SK-N-SH treated with all-trans-retinoic acid at 6 μM for 48 hours (cell line): ENCODE measurements at regions not wholly inside any gene's neighbourhood (a gene's known extent, or its start where the extent isn't known, plus 50 kb on each side); places are given as distances from the start of the nearest gene placed in this dataset.

Source experiments
- ATAC-seq: fragments of 200-7000 bp; cut with Tn5 transposase; 3 replicates; pipeline ENCODE4 v1.9.1; 2020; ENCODE audit warnings: mild to moderate bottlenecking, moderate library complexity
- BACH2 ChIP-seq: fragments of 250-450 bp; sonication (Bioruptor Pico); IDR thresholded peaks from 2 replicates; pipeline ENCODE4 v1.9.0; 2021; ENCODE audit warnings: mild to moderate bottlenecking, borderline replicate concordance
- CREB5 ChIP-seq: fragments of 250-450 bp; sonication (Bioruptor Pico); IDR thresholded peaks from 2 replicates; pipeline ENCODE4 v1.5.1; 2020; ENCODE audit warnings: low read depth, mild to moderate bottlenecking, moderate library complexity
- CSDC2 ChIP-seq: fragments of 250-450 bp; sonication (Bioruptor Pico); IDR thresholded peaks from 2 replicates; pipeline ENCODE4 v1.5.0; 2020; ENCODE audit warnings: mild to moderate bottlenecking, moderate library complexity
- ESRRG ChIP-seq: fragments of 250-450 bp; sonication (Bioruptor Pico); IDR thresholded peaks from 2 replicates; pipeline ENCODE4 v1.6.1; 2021; ENCODE audit warnings: mild to moderate bottlenecking
- GLIS3 ChIP-seq: fragments of 250-450 bp; sonication (Bioruptor Pico); IDR thresholded peaks from 2 replicates; pipeline ENCODE4 v1.5.0; 2020; ENCODE audit warnings: mild to moderate bottlenecking, moderate library complexity
- ISL1 ChIP-seq: fragments of 250-450 bp; sonication (Bioruptor Pico); IDR thresholded peaks from 2 replicates; pipeline ENCODE4 v2.1.2; 2022; ENCODE audit warnings: mild to moderate bottlenecking, moderate library complexity
- OSR1 ChIP-seq: fragments of 250-450 bp; sonication (Bioruptor Pico); IDR thresholded peaks from 2 replicates; pipeline ENCODE4 v1.8.0; 2022; ENCODE audit warnings: moderate library complexity, mild to moderate bottlenecking, inconsistent platforms
- PATZ1 ChIP-seq: fragments of 250-450 bp; sonication (Bioruptor Pico); IDR thresholded peaks from 2 replicates; pipeline ENCODE4 v1.8.0; 2020; ENCODE audit warnings: mild to moderate bottlenecking, moderate library complexity, borderline replicate concordance
- PPARA ChIP-seq: fragments of 250-450 bp; sonication (Bioruptor Pico); IDR thresholded peaks from 2 replicates; pipeline ENCODE4 v1.5.0; 2020; ENCODE audit warnings: mild to moderate bottlenecking, borderline replicate concordance
- RARB ChIP-seq: fragments of 250-450 bp; sonication (Bioruptor Pico); IDR thresholded peaks from 2 replicates; pipeline ENCODE4 v1.8.0; 2021; ENCODE audit warnings: mild to moderate bottlenecking, moderate library complexity
- SNAI2 ChIP-seq: fragments of 250-450 bp; sonication (Bioruptor Pico); IDR thresholded peaks from 2 replicates; pipeline ENCODE4 v1.5.0; 2020; ENCODE audit warnings: mild to moderate bottlenecking, moderate library complexity
- TCF4 ChIP-seq: fragments of 250-450 bp; sonication (Bioruptor Pico); IDR thresholded peaks from 2 replicates; pipeline ENCODE4 v1.8.0; 2021; ENCODE audit warnings: mild to moderate bottlenecking, moderate library complexity, borderline replicate concordance
- TOX ChIP-seq: fragments of 250-450 bp; sonication (Bioruptor Pico); IDR thresholded peaks from 2 replicates; pipeline ENCODE4 v1.8.0; 2021; ENCODE audit warnings: mild to moderate bottlenecking, moderate library complexity, borderline replicate concordance
- ZC3H10 ChIP-seq: fragments of 250-450 bp; sonication (Bioruptor Pico); IDR thresholded peaks from 2 replicates; pipeline ENCODE4 v1.5.1; 2021; ENCODE audit warnings: mild to moderate bottlenecking, moderate library complexity
- ZFP3 ChIP-seq: fragments of 250-450 bp; sonication (Bioruptor Pico); IDR thresholded peaks from 2 replicates; pipeline ENCODE4 v1.5.0; 2020; ENCODE audit warnings: mild to moderate bottlenecking, moderate library complexity
- ZFP30 ChIP-seq: fragments of 450-650 bp; formaldehyde crosslinking; IDR thresholded peaks from 2 replicates; pipeline ENCODE4 v1.5.0; 2022; ENCODE audit warnings: mild to moderate bottlenecking, moderate library complexity
- ZNF565 ChIP-seq: fragments of 450-650 bp; formaldehyde crosslinking; conservative IDR thresholded peaks from 2 replicates; pipeline ENCODE4 v1.5.0; 2020; ENCODE audit warnings: low read depth, mild to moderate bottlenecking, moderate library complexity
- ZNF70 ChIP-seq: fragments of 450-650 bp; formaldehyde crosslinking; IDR thresholded peaks from 2 replicates; pipeline ENCODE4 v1.5.0; 2020; ENCODE audit warnings: mild to moderate bottlenecking, moderate library complexity
- ZNF8 ChIP-seq: fragments of 450-650 bp; formaldehyde crosslinking; IDR thresholded peaks from 2 replicates; pipeline ENCODE4 v1.5.0; 2020; ENCODE audit warnings: mild to moderate bottlenecking, moderate library complexity
- TF ChIP-seq, protein P1 (sequence below): fragments of 250-450 bp; sonication (Bioruptor Pico); IDR thresholded peaks from 2 replicates; pipeline ENCODE4 v1.5.0; 2020; ENCODE audit warnings: mild to moderate bottlenecking, moderate library complexity
- TF ChIP-seq, protein P2 (sequence below): fragments of 250-450 bp; sonication (Bioruptor Pico); IDR thresholded peaks from 2 replicates; pipeline ENCODE4 v1.5.1; 2021; ENCODE audit warnings: mild to moderate bottlenecking, moderate library complexity

GRCh38 chr10:109029870-109030269, 893.4 kb downstream of the XPNPEP1 start:
- no peak for TF ChIP-seq PPARA (CRISPR knock-in tag)
- TF ChIP-seq, all 23 proteins: peak for 0
- ATAC-seq, result no peak

- no peak for TF ChIP-seq OSR1 (CRISPR knock-in tag)
- TF ChIP-seq ZNF8 (CRISPR knock-in tag), result no peak
- TF ChIP-seq ISL1 (CRISPR knock-in tag), result peak; percentile 92
- no peak for TF ChIP-seq ZNF565 (CRISPR knock-in tag)
- no peak for TF ChIP-seq ZC3H10 (CRISPR knock-in tag)
- peak; percentile 27; the same call in 1 of the 2 replicates for TF ChIP-seq TCF4
- TF ChIP-seq CSDC2 (CRISPR knock-in tag), result no peak
- no peak for TF ChIP-seq GLIS3 (CRISPR knock-in tag)
- TF ChIP-seq BACH2 (CRISPR knock-in tag), result no peak
- TF ChIP-seq RARB (CRISPR knock-in tag), result no peak
- no peak for TF ChIP-seq TOX (CRISPR knock-in tag)
- ATAC-seq, result peak; percentile 55
Measured at GRCh38 chr10:109027534-109028185, 895.7 kb downstream of the XPNPEP1 start.

- ATAC-seq, result no peak
- TF ChIP-seq CSDC2 (CRISPR knock-in tag), result no peak
- TF ChIP-seq, protein P1, sequence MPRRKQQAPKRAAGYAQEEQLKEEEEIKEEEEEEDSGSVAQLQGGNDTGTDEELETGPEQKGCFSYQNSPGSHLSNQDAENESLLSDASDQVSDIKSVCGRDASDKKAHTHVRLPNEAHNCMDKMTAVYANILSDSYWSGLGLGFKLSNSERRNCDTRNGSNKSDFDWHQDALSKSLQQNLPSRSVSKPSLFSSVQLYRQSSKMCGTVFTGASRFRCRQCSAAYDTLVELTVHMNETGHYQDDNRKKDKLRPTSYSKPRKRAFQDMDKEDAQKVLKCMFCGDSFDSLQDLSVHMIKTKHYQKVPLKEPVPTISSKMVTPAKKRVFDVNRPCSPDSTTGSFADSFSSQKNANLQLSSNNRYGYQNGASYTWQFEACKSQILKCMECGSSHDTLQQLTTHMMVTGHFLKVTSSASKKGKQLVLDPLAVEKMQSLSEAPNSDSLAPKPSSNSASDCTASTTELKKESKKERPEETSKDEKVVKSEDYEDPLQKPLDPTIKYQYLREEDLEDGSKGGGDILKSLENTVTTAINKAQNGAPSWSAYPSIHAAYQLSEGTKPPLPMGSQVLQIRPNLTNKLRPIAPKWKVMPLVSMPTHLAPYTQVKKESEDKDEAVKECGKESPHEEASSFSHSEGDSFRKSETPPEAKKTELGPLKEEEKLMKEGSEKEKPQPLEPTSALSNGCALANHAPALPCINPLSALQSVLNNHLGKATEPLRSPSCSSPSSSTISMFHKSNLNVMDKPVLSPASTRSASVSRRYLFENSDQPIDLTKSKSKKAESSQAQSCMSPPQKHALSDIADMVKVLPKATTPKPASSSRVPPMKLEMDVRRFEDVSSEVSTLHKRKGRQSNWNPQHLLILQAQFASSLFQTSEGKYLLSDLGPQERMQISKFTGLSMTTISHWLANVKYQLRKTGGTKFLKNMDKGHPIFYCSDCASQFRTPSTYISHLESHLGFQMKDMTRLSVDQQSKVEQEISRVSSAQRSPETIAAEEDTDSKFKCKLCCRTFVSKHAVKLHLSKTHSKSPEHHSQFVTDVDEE, result peak; percentile 16; the same call in 1 of the 2 replicates
- peak; percentile 48; the same call in 1 of the 2 replicates for TF ChIP-seq TCF4
Measured at GRCh38 chr10:109025172-109025571, 898.1 kb downstream of the XPNPEP1 start.

DNA sequence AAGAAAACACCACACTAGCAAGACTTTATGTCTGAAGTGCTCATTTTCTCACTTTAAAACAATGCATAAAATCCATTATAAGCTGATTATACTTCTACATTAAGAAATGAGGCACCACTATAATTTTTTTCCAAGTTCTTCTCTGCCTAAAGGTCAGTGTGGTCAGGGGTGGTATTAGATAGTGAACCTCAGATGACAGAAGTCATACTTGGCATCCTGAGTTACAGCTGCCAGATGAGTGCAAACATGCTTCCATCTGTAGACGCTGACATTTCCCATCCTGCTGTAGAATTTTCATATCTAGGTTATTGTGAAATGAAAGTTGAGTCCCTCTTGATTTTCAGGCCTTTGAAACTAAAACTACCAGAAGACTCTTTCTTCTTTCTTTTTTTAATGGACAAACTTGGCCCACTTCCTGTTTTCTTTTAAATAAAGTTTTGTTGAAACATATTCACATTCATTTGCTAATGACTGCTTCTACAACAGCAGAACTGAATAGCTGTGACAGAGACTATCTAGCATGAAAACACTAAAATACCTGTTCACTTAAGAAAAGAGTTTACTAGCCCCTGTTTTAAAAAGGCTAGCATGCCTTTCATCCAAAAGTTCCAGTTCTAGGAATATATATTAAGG, 900.8 kb downstream of the XPNPEP1 start:
- no peak for ATAC-seq
- TF ChIP-seq ESRRG (no peak), CREB5 (CRISPR knock-in tag) (no peak), ISL1 (CRISPR knock-in tag) (no peak)

GRCh38 chr10:109019001-109019424, 904.3 kb downstream of the XPNPEP1 start:
- ATAC-seq, result 0 out of 3 replicates have a peak, but pooled peaks have one; percentile 40
- TF ChIP-seq GLIS3 (CRISPR knock-in tag) (no peak), ZFP30 (CRISPR knock-in tag) (no peak), ISL1 (CRISPR knock-in tag) (no peak), ZNF70 (CRISPR knock-in tag) (no peak), TCF4 (no peak), TOX (CRISPR knock-in tag) (no peak), ZC3H10 (CRISPR knock-in tag) (no peak)
- TF ChIP-seq, protein P2, sequence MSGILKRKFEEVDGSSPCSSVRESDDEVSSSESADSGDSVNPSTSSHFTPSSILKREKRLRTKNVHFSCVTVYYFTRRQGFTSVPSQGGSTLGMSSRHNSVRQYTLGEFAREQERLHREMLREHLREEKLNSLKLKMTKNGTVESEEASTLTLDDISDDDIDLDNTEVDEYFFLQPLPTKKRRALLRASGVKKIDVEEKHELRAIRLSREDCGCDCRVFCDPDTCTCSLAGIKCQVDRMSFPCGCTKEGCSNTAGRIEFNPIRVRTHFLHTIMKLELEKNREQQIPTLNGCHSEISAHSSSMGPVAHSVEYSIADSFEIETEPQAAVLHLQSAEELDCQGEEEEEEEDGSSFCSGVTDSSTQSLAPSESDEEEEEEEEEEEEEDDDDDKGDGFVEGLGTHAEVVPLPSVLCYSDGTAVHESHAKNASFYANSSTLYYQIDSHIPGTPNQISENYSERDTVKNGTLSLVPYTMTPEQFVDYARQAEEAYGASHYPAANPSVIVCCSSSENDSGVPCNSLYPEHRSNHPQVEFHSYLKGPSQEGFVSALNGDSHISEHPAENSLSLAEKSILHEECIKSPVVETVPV (CRISPR knock-in tag), result no peak

DNA sequence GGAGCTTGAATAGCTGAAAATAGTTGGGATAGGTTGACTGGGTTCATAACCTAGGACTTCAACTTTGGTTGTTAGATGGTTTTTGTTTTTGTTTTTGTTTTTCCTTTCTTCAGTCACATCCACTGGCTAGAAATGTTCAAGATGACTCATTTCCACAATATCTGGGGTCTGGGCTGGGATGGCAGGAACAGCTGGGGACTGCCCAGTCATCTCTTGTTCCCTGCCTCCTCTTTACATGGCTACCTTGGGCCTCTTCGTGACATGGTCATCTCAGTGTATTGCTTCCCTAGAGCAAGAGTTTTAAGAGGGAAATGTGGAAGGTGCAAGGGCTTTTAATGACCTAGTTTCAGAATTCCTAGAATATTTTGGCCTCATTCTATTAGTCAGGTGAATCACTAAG, 915.8 kb downstream of the XPNPEP1 start:
- ATAC-seq, result no peak
- TF ChIP-seq ZFP3 (CRISPR knock-in tag), result no peak
- no peak for TF ChIP-seq SNAI2 (CRISPR knock-in tag)
- TF ChIP-seq ZC3H10 (CRISPR knock-in tag), result no peak
- TF ChIP-seq ZNF565 (CRISPR knock-in tag), result no peak
- no peak for TF ChIP-seq ESRRG
- no peak for TF ChIP-seq ZFP30 (CRISPR knock-in tag)
- no peak for TF ChIP-seq ZNF70 (CRISPR knock-in tag)
- TF ChIP-seq TOX (CRISPR knock-in tag), result no peak
- no peak for TF ChIP-seq OSR1 (CRISPR knock-in tag)
- TF ChIP-seq, protein P2 (CRISPR knock-in tag), result no peak
- no peak for TF ChIP-seq PATZ1 (CRISPR knock-in tag)
